Sigmoid colon (tissue), 6 donors: ENCODE measurements at regions not wholly inside any gene's neighbourhood (a gene's known extent, or its start where the extent isn't known, plus 50 kb on each side); places are given as distances from the start of the nearest gene placed in this dataset.
"Not testable (repeated sequence)": the region's sequence is repeated elsewhere in the genome, so short reads cannot be mapped to it uniquely, and the experiment has no call there.

Source experiments
- DNase-seq: peaks from one replicate; pipeline ENCODE4 v3.0.0-alpha.2; 2019
- H3K27ac ChIP-seq, 4 donors: fragments of 200-600 bp; sonication (generic); one replicate each; pipeline ENCODE4 v1.5.1; 2016 to 2019; ENCODE audit warnings: mild to moderate bottlenecking in 1 of 4
- H3K27me3 ChIP-seq, 3 donors: fragments of 200-600 bp; sonication (generic); one replicate each; pipeline ENCODE4 v1.5.1; 2019; ENCODE audit warnings: mild to moderate bottlenecking in 1 of 3
- H3K36me3 ChIP-seq, 4 donors: fragments of 200-600 bp; sonication (generic); one replicate each; pipeline ENCODE4 v1.5.1; 2016 to 2019
- H3K4me1 ChIP-seq, 4 donors: fragments of 200-600 bp; sonication (generic); one replicate each; pipeline ENCODE4 v1.5.1; 2017 to 2019
- H3K4me3 ChIP-seq, 4 donors: fragments of 200-600 bp; sonication (generic); one replicate each; pipeline ENCODE4 v1.5.1; 2017 to 2019; ENCODE audit warnings: mild to moderate bottlenecking in 2 of 4, moderate library complexity in 1 of 4
- H3K9me3 ChIP-seq, 4 donors: fragments of 200-600 bp in 3 of 4; sonication (generic) in 3 of 4; one replicate each; pipeline versions ENCODE4 v1.5.1 to v1.6.1; 2013 to 2019
- CTCF ChIP-seq, 4 experiments: fragments of 450-650 bp in 3 of 4; fragments of 200-600 bp in 1 of 4; IDR thresholded peaks; one replicate each; pipeline ENCODE4 v1.5.1; 2016 to 2019; ENCODE audit warnings: antibody characterized with exemption in 4 of 4, mild to moderate bottlenecking in 3 of 4, moderate library complexity in 2 of 4
- EP300 ChIP-seq, 4 donors: sonication (generic); formaldehyde crosslinking; IDR thresholded peaks; one replicate each; pipeline ENCODE4 v1.6.1; 2017; ENCODE audit warnings: antibody characterized with exemption in 4 of 4
- POLR2A ChIP-seq, 2 donors: fragments of 450-650 bp; IDR thresholded peaks; one replicate each; pipeline ENCODE4 v1.6.1; 2016; ENCODE audit warnings: antibody characterized with exemption in 2 of 2, mild to moderate bottlenecking in 2 of 2, moderate library complexity in 2 of 2
- POLR2AphosphoS5 ChIP-seq, 4 donors: sonication (generic); formaldehyde crosslinking; IDR thresholded peaks; one replicate each; pipeline ENCODE4 v1.6.1; 2017; ENCODE audit warnings: antibody characterized with exemption in 4 of 4
- WGBS, 2 donors: extraction: QIAGEN DNeasy Blood & Tissue Kit; methylation state at CpG; one replicate each; pipeline ENCODE4 v1.1.7; 2013; 5-methylcytosine and 5-hydroxymethylcytosine counted together
- intact Hi-C: fragments of 100-400 bp; cut with DNase I; formaldehyde crosslinking; loops from one replicate; pipeline ENCODE4 v1.15.1; 2023
- donor health status: healthy with polysubstance abuse.
- donor health status: healthy.

GRCh38 chr3:197419696-197420095, 121.3 kb upstream of the DLG1 start:
- H3K27me3 ChIP-seq, result no peaks in the 10 kb centered on the region
- peaks cover 0 to 10% (median 3%) of the 10 kb centered on the region in 4 donors for H3K4me1 ChIP-seq
- H3K9me3 ChIP-seq, result no peaks in the 10 kb centered on the region
- H3K36me3 ChIP-seq, result no peaks in the 10 kb centered on the region
- H3K4me3 ChIP-seq, result no peak overlapping the region
- no peak for DNase-seq
- intact Hi-C loops, result no loop called here
- no peak for TF ChIP-seq POLR2AphosphoS5 (IDR thresholded peaks at IDR 0.05)
- peak overlapping the region in 2 of 4 donors; percentile 35 to 52 for H3K27ac ChIP-seq
- 72 to 77% methylated on average over 2 of the region's 2 CpGs for WGBS, 2 donors

GRCh38 chr3:197417911-197418618, 119.7 kb upstream of the DLG1 start:
- H3K9me3 ChIP-seq, result no peaks in the 10 kb centered on the region
- peak; percentile 14 for DNase-seq
- H3K4me1 ChIP-seq, result peaks cover 0 to 10% (median 3%) of the 10 kb centered on the region in 4 donors
- H3K36me3 ChIP-seq, result no peaks in the 10 kb centered on the region
- 59 to 76% methylated on average over 11 of the region's 11 CpGs for WGBS, 2 donors
- no peak overlapping the region for H3K27ac ChIP-seq
- no peak for TF ChIP-seq POLR2AphosphoS5 (IDR thresholded peaks at IDR 0.05)
- no peak overlapping the region for H3K4me3 ChIP-seq
- intact Hi-C loops, result no loop called here
- H3K27me3 ChIP-seq, result no peaks in the 10 kb centered on the region

DNA sequence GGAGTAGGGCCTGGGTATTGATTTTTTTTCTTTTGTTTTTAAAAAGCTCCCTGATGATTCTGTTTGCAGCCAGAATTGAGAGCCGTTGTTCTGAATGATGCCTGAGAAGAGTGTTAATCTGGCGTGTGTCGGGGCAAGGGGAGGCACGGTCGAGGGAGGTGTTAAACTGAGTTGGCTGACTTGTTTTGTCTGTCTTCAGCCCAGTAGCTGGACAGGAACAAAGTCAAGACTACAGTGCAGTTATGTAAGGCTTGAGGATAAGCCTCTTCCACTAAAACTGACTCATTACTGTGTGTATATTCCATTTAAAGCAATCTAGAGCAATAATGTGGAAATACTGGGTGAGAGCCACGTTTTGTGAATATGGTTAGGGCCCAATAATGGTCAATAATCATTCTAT, 119.0 kb upstream of the DLG1 start:
- H3K4me1 ChIP-seq, result peaks cover 0 to 9% (median 3%) of the 10 kb centered on the region in 4 donors
- no peak overlapping the region for H3K27ac ChIP-seq
- no peak overlapping the region for H3K4me3 ChIP-seq
- no peaks in the 10 kb centered on the region for H3K9me3 ChIP-seq
- no peaks in the 10 kb centered on the region for H3K36me3 ChIP-seq
- DNase-seq, result peak; percentile 20
- intact Hi-C loops, result no loop called here
- WGBS, 2 donors, result 53 to 72% methylated on average over 6 of the region's 6 CpGs
- TF ChIP-seq CTCF (IDR thresholded peaks at IDR 0.05) (no peak), POLR2AphosphoS5 (IDR thresholded peaks at IDR 0.05) (no peak), POLR2A (IDR thresholded peaks at IDR 0.05) (no peak), EP300 (IDR thresholded peaks at IDR 0.05) (no peak)
- no peaks in the 10 kb centered on the region for H3K27me3 ChIP-seq

- intact Hi-C loops, H3K9me3 ChIP-seq: not testable (repeated sequence)
- 86 to 94% methylated on average over 2 of the region's 2 CpGs for WGBS, 2 donors
These were observed 113.5 kb upstream of the DLG1 start for GRCh38 chr3:197411899-197412298.

DNA sequence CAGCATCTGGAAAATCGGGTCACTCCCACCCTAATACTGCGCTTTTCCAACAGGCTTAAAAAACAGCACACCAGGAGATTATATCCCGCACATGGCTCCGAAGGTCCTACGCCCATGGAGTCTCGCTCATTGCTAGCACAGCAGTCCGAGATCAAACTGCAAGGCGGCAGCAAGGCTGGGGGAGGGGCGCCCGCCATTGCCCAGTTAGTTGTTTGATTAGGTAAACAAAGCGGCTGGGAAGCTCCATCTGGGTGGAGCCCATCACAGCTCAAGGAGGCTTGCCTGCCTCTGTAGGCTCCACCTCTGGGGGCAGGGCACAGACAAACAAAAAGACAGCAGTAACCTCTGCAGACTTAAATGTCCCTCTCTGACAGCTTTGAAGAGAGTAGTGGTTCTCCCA, 111.8 kb upstream of the DLG1 start:
- H3K4me1 ChIP-seq, DNase-seq, H3K36me3 ChIP-seq, H3K9me3 ChIP-seq, H3K27me3 ChIP-seq, H3K4me3 ChIP-seq, intact Hi-C loops, H3K27ac ChIP-seq: not testable (repeated sequence)
- WGBS, 2 donors, result 94 to 95% methylated on average over 11 of the region's 11 CpGs

More at GRCh38 chr3:197411899-197412298, 113.5 kb upstream of the DLG1 start:
- H3K4me1 ChIP-seq, DNase-seq, H3K27me3 ChIP-seq, H3K27ac ChIP-seq, H3K4me3 ChIP-seq, H3K36me3 ChIP-seq: not testable (repeated sequence)

- DNase-seq, result no peak
- Histone ChIP-seq H3K27ac (no peak overlapping the region), H3K9me3 (no peaks in the 10 kb centered on the region), H3K4me3 (no peak overlapping the region), H3K27me3 (no peaks in the 10 kb centered on the region), H3K36me3 (no peaks in the 10 kb centered on the region), H3K4me1 (no peaks in the 10 kb centered on the region)
- TF ChIP-seq POLR2AphosphoS5 (IDR thresholded peaks at IDR 0.05), result no peak
- TF ChIP-seq POLR2A (IDR thresholded peaks at IDR 0.05), result no peak
- TF ChIP-seq EP300 (IDR thresholded peaks at IDR 0.05), result no peak
- TF ChIP-seq CTCF (IDR thresholded peaks at IDR 0.05), result no peak
- 80 to 85% methylated on average over 9 of the region's 9 CpGs for WGBS, 2 donors
- intact Hi-C loops, result no loop called here
These were observed 110.0 kb upstream of the DLG1 start for GRCh38 chr3:197408177-197408957.
